ENCODE measurements at regions not wholly inside any gene's neighbourhood (a gene's known extent, or its start where the extent isn't known, plus 50 kb on each side); places are given as distances from the start of the nearest gene placed in this dataset.

DNA sequence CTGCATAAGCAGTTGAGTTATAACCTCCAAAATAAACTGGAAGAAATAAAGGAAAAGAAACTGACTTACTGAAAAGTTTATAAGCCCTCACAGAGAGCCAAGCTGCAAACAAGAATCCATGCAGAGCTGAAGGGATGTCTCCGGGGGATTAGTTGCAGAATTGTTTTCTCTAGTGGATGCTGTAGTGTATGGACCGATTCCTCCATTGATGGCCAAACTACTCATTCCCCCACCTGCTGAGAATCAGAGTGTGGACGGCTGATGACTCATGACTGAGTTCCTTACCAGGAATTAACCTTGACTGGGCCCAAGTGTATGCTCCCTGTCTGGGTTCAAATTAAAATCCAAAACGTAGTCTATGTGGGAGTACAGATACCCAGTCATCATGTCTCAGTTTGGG, 93.9 kb upstream of the CDH8 start:
- TF ChIP-seq, protein P1, sequence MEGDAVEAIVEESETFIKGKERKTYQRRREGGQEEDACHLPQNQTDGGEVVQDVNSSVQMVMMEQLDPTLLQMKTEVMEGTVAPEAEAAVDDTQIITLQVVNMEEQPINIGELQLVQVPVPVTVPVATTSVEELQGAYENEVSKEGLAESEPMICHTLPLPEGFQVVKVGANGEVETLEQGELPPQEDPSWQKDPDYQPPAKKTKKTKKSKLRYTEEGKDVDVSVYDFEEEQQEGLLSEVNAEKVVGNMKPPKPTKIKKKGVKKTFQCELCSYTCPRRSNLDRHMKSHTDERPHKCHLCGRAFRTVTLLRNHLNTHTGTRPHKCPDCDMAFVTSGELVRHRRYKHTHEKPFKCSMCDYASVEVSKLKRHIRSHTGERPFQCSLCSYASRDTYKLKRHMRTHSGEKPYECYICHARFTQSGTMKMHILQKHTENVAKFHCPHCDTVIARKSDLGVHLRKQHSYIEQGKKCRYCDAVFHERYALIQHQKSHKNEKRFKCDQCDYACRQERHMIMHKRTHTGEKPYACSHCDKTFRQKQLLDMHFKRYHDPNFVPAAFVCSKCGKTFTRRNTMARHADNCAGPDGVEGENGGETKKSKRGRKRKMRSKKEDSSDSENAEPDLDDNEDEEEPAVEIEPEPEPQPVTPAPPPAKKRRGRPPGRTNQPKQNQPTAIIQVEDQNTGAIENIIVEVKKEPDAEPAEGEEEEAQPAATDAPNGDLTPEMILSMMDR (IDR thresholded peaks at IDR 0.05) = no peak
- TF ChIP-seq POLR2A (IDR thresholded peaks at IDR 0.05) = no peak

Data from uterus (tissue), 2 donors.